Activated CD4-positive, CD25-positive, alpha-beta regulatory T cell treated with anti-CD3 and anti-CD28 coated beads, Interleukin-2, amount 50 U/mL, for 72 hours (primary cell): ENCODE measurements at regions not wholly inside any gene's neighbourhood (a gene's known extent, or its start where the extent isn't known, plus 50 kb on each side); places are given as distances from the start of the nearest gene placed in this dataset.

Experiments
- DNase-seq: peaks from one replicate; pipeline ENCODE4 v3.0.0; 2021

- DNase-seq: no peak
Measured at GRCh38 chr22:49638001-49638400, 189.7 kb downstream of the BRD1 start.

- no peak for DNase-seq
Measured at GRCh38 chr22:49637255-49637760, 190.4 kb downstream of the BRD1 start.

- DNase-seq: no peak
Measured at GRCh38 chr22:49636649-49637048, 191.0 kb downstream of the BRD1 start.

GRCh38 chr22:49636214-49636613 is 191.5 kb downstream of the BRD1 start:
- DNase-seq: no peak

- DNase-seq: no peak
Measured at GRCh38 chr22:49634006-49634772, 193.5 kb downstream of the BRD1 start.

- no peak for DNase-seq
Measured at GRCh38 chr22:49633010-49633324, 194.7 kb downstream of the BRD1 start.

- no peak for DNase-seq
Measured at GRCh38 chr22:49632199-49633009, 195.3 kb downstream of the BRD1 start.

GRCh38 chr22:49630448-49630946 is 197.2 kb downstream of the BRD1 start:
- DNase-seq: no peak

GRCh38 chr22:49629586-49630447 is 197.9 kb downstream of the BRD1 start:
- DNase-seq: no peak

- no peak for DNase-seq
Measured at GRCh38 chr22:49629261-49629570, 198.5 kb downstream of the BRD1 start.

- DNase-seq: no peak
Measured at GRCh38 chr22:49628391-49629260, 199.0 kb downstream of the BRD1 start.

GRCh38 chr22:49627217-49628181 is 200.2 kb downstream of the BRD1 start:
- no peak for DNase-seq

- DNase-seq: no peak
Measured at GRCh38 chr22:49626361-49627216, 201.1 kb downstream of the BRD1 start.

GRCh38 chr22:49624421-49625177 is 203.1 kb downstream of the BRD1 start:
- DNase-seq: no peak

GRCh38 chr22:49623715-49624114 is 204.0 kb downstream of the BRD1 start:
- DNase-seq: no peak

- no peak for DNase-seq
Measured at GRCh38 chr22:49623176-49623575, 204.5 kb downstream of the BRD1 start.

GRCh38 chr22:49622241-49623105 is 205.2 kb downstream of the BRD1 start:
- no peak for DNase-seq

GRCh38 chr22:49621601-49622210 is 206.0 kb downstream of the BRD1 start:
- no peak for DNase-seq
